IMR-90 (cell line): ENCODE measurements at regions not wholly inside any gene's neighbourhood (a gene's known extent, or its start where the extent isn't known, plus 50 kb on each side); places are given as distances from the start of the nearest gene placed in this dataset.

ENCODE experiments used
- ATAC-seq: fragments of 200-7000 bp; cut with Tn5 transposase; 2 replicates; pipeline ENCODE4 v1.9.1; 2020; ENCODE audit warnings: low read depth, mild to moderate bottlenecking, moderate library complexity
- BruUV-seq: library from RNA; stranded (reverse); fragments of 400-500 nt; replicated peaks from 2 replicates; lab custom pipeline; 2021; lab: Mats Ljungman, UMichigan
- CTCF ChIA-PET: fragments of 300-600 bp; formaldehyde crosslinking; extraction: SDS; loops from one replicate; lab custom pipeline; 2021; ENCODE audit warnings: antibody characterized with exemption; lab: Yijun Ruan, JAX
- POLR2A ChIA-PET: fragments of 300-600 bp; sonication (Branson Sonifier 250); formaldehyde crosslinking; loops from one replicate; lab custom pipeline; 2022; ENCODE audit warnings: antibody characterized with exemption; ENCODE audit not compliant: unreplicated experiment; lab: Charles Lee
- DNase-seq: peaks from one replicate; pipeline ENCODE4 v3.0.0; 2013
- H2AFZ ChIP-seq: replicated peaks from 2 replicates; pipeline ENCODE3; 2013; ENCODE audit warnings: low read length, mild to moderate bottlenecking; ENCODE audit not compliant: poor library complexity
- H2AK5ac ChIP-seq: 2 replicates; pipeline ENCODE4 v1.6.1; 2013; ENCODE audit warnings: low read depth, low read length, inconsistent platforms
- H2AK9ac ChIP-seq: replicated peaks from 2 replicates; pipeline ENCODE3; 2013; ENCODE audit warnings: mild to moderate bottlenecking, low read depth, low read length, moderate library complexity; ENCODE audit not compliant: poor library complexity
- H2BK120ac ChIP-seq: 2 replicates; pipeline ENCODE4 v1.6.1; 2013; ENCODE audit warnings: low read depth, low read length, inconsistent platforms
- H2BK15ac ChIP-seq: 3 replicates; pipeline ENCODE4 v1.6.1; 2013; ENCODE audit warnings: low read depth, low read length, inconsistent platforms
- H2BK20ac ChIP-seq: 2 replicates; pipeline ENCODE4 v1.6.1; 2013; ENCODE audit warnings: low read depth, mild to moderate bottlenecking, inconsistent platforms, low read length, moderate library complexity
- H2BK5ac ChIP-seq: 2 replicates; pipeline ENCODE4 v1.6.1; 2013; ENCODE audit warnings: mild to moderate bottlenecking, low read depth, low read length, inconsistent platforms; ENCODE audit not compliant: poor library complexity, severe bottlenecking
- H3K14ac ChIP-seq: replicated peaks from 2 replicates; pipeline ENCODE4 v1.6.1; 2013; ENCODE audit warnings: low read depth, low read length, inconsistent platforms
- H3K18ac ChIP-seq: 2 replicates; pipeline ENCODE4 v1.6.1; 2013; ENCODE audit warnings: low read depth, low read length, control low read depth
- H3K23ac ChIP-seq: 2 replicates; pipeline ENCODE4 v1.6.1; 2013; ENCODE audit warnings: low read depth, low read length, inconsistent platforms
- H3K27ac ChIP-seq: 2 replicates; pipeline ENCODE4 v1.5.1; 2013; ENCODE audit warnings: mild to moderate bottlenecking, control low read depth, low read length; ENCODE audit not compliant: insufficient read depth
- H3K27me3 ChIP-seq: 2 replicates; pipeline ENCODE4 v1.6.1; 2013; ENCODE audit warnings: low read length; ENCODE audit not compliant: control insufficient read depth, insufficient read depth
- H3K36me3 ChIP-seq: 2 replicates; pipeline ENCODE4 v1.6.1; 2013; ENCODE audit warnings: low read length, mixed read lengths; ENCODE audit not compliant: control insufficient read depth, insufficient read depth
- H3K4ac ChIP-seq: 2 replicates; pipeline ENCODE4 v1.6.1; 2013; ENCODE audit warnings: low read depth, low read length, inconsistent platforms
- H3K4me1 ChIP-seq: 2 replicates; pipeline ENCODE4 v1.6.1; 2013; ENCODE audit warnings: low read length, mixed read lengths; ENCODE audit not compliant: control insufficient read depth, insufficient read depth
- H3K4me2 ChIP-seq: 2 replicates; pipeline ENCODE4 v1.6.1; 2013; ENCODE audit warnings: low read depth, mild to moderate bottlenecking, control low read depth, low read length, moderate library complexity
- H3K4me3 ChIP-seq: 2 replicates; pipeline ENCODE4 v1.5.1; 2013; ENCODE audit warnings: low read depth, mild to moderate bottlenecking, control low read depth, low read length, moderate library complexity; ENCODE audit not compliant: insufficient read depth
- H3K56ac ChIP-seq: 2 replicates; pipeline ENCODE4 v1.6.1; 2013; ENCODE audit warnings: low read length, inconsistent platforms; ENCODE audit not compliant: insufficient read depth; ENCODE audit errors: extremely low read depth
- H3K79me1 ChIP-seq, 2 experiments: 2 replicates each; pipeline ENCODE4 v1.6.1; 2013; ENCODE audit warnings: low read length in 2 of 2, inconsistent platforms in 1 of 2, low read depth in 1 of 2
- H3K9ac ChIP-seq: 2 replicates; pipeline ENCODE4 v1.6.1; 2013; ENCODE audit warnings: low read depth, low read length, control low read depth
- H3K9me1 ChIP-seq: 2 replicates; pipeline ENCODE4 v1.6.1; 2013; ENCODE audit warnings: low read length, inconsistent platforms; ENCODE audit not compliant: insufficient read depth
- H3K9me3 ChIP-seq: 2 replicates; pipeline ENCODE4 v1.6.1; 2013; ENCODE audit warnings: low read length; ENCODE audit not compliant: control insufficient read depth, insufficient read depth
- H4K20me1 ChIP-seq: 2 replicates; pipeline ENCODE4 v1.6.1; 2013; ENCODE audit warnings: low read length, inconsistent platforms; ENCODE audit not compliant: insufficient read depth
- H4K5ac ChIP-seq: 2 replicates; pipeline ENCODE4 v1.6.1; 2013; ENCODE audit warnings: mild to moderate bottlenecking, low read depth, low read length, control low read depth
- H4K8ac ChIP-seq, 2 experiments: 2 replicates each; pipeline ENCODE4 v1.6.1; 2013; ENCODE audit warnings: low read depth in 2 of 2, low read length in 2 of 2, control low read depth in 1 of 2, inconsistent platforms in 1 of 2
- H4K91ac ChIP-seq: 2 replicates; pipeline ENCODE4 v1.6.1; 2013; ENCODE audit warnings: low read depth, low read length, inconsistent platforms; ENCODE audit not compliant: insufficient read depth
- BHLHE40 ChIP-seq: fragments of 150-350 bp; IDR thresholded peaks from 2 replicates; pipeline ENCODE4 v1.6.1; 2016; ENCODE audit warnings: mild to moderate bottlenecking, low read depth, low read length
- CEBPB ChIP-seq: IDR thresholded peaks from 2 replicates; pipeline ENCODE4 v1.6.1; 2012; ENCODE audit warnings: low read depth, low read length, improper control_type of control experiment
- POLR2A ChIP-seq: IDR thresholded peaks from 2 replicates; pipeline ENCODE4 v1.6.1; 2012; ENCODE audit warnings: mild to moderate bottlenecking, low read depth, low read length
- RAD21 ChIP-seq: IDR thresholded peaks from 2 replicates; pipeline ENCODE4 v1.6.1; 2012; ENCODE audit warnings: low read length, improper control_type of control experiment
- USF2 ChIP-seq: fragments of 150-350 bp; IDR thresholded peaks from 2 replicates; pipeline ENCODE4 v1.6.1; 2017; ENCODE audit warnings: mild to moderate bottlenecking, antibody characterized with exemption, low read length, low read depth
- WGBS, 2 experiments: methylation state at CpG; one replicate each; pipeline versions ENCODE4 v1.1.5 to v1.1.7; 2013; ENCODE audit warnings: missing lambda C conversion rate in 2 of 2; ENCODE audit not compliant: insufficient read length in 1 of 2; ENCODE audit errors: extremely low coverage in 2 of 2; 5-methylcytosine and 5-hydroxymethylcytosine counted together
- dilution Hi-C: fragments of 300-500 bp; cut with HindIII; formaldehyde crosslinking; loops from one replicate; pipeline ENCODE4 v1.14.3; 2018; ENCODE audit warnings: low sequenced_read_pairs; ENCODE audit not compliant: unreplicated experiment
- in situ Hi-C: fragments of 300-500 bp; cut with MboI; formaldehyde crosslinking; loops from 3 replicates; pipeline ENCODE4 v1.14.3; 2019; ENCODE audit warnings: low sequenced_read_pairs, inconsistent platforms, mixed read lengths
- intact Hi-C: fragments of 100-400 bp; cut with micrococcal nuclease; formaldehyde crosslinking; loops from 2 replicates; pipeline ENCODE4 v1.10.0; 2022

DNA sequence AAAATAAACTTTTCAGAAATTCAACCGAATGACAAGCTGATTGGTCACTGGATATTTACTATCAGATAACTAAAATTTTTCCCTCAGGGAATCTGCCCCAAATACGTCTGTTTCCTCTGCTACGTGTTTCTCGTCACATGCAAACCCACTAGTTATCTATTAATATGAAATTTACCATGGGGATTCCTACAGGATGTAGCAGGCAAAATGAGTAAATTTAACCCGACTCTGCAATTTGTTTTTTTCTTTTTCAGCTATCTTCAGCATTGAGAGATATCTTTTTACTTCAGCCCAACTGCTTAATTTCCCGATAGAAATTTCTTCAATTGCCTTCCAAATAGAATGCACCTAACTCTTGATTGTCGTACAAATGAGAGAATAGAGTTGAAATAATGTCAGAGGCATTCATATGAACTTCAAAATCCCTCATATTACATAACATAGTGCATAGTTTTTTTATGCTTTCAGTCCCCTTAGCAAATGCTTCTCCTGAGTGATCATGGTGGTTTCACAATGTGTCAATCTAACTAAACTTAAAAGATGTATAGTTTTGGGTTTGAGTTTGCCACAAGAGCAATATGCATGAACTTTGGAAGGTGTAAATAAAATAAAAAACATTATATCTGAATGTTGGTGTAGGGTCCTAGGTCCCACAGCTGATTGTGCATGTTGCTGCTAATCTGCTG is 913.1 kb upstream of the GRIA3 start:
- no CpG with 5 or more reads among the region's 7 CpGs for WGBS, 2 experiments
- Histone ChIP-seq H3K4ac (no peak overlapping the region), H3K4me3 (no peak overlapping the region), H3K4me2 (no peak overlapping the region), H4K91ac (no peak overlapping the region), H2BK15ac (no peak overlapping the region), H2BK20ac (no peak overlapping the region), H2AFZ (no peak overlapping the region), H4K8ac (no peak overlapping the region), H3K27me3 (no peaks in the 10 kb centered on the region), H3K14ac (no peak overlapping the region), H4K20me1 (no peaks in the 10 kb centered on the region), H4K5ac (no peak overlapping the region), H2AK9ac (no peak overlapping the region), H3K27ac (no peak overlapping the region), H3K4me1 (no peaks in the 10 kb centered on the region), H3K9me3 (no peaks in the 10 kb centered on the region), H3K79me1 (no peaks in the 10 kb centered on the region), H3K9me1 (no peaks in the 10 kb centered on the region), H3K56ac (no peak overlapping the region), H2BK120ac (no peak overlapping the region), H3K36me3 (no peaks in the 10 kb centered on the region), H3K18ac (no peak overlapping the region), H3K23ac (no peak overlapping the region), H2AK5ac (no peak overlapping the region), H3K9ac (no peak overlapping the region), H2BK5ac (no peak overlapping the region)
- DNase-seq = no peak
- CTCF ChIA-PET = no interaction called here
- no peak for ATAC-seq
- dilution Hi-C loops (no loop called here), in situ Hi-C loops (no loop called here), intact Hi-C loops (no loop called here)
- TF ChIP-seq USF2 = no peak
- no peak for TF ChIP-seq CEBPB
- TF ChIP-seq RAD21 = no peak
- TF ChIP-seq POLR2A = no peak
- TF ChIP-seq BHLHE40 = no peak
- BruUV-seq = no TSS peak
- POLR2A ChIA-PET = no interaction called here
